HCT116 (cell line): ENCODE measurements at regions not wholly inside any gene's neighbourhood (a gene's known extent, or its start where the extent isn't known, plus 50 kb on each side); places are given as distances from the start of the nearest gene placed in this dataset.

ENCODE experiments used
- ATAC-seq: fragments of 200-7000 bp; cut with Tn5 transposase; 2 replicates; pipeline ENCODE4 v1.9.1; 2020; ENCODE audit warnings: mild to moderate bottlenecking, moderate library complexity
- BruUV-seq: library from RNA; stranded (reverse); fragments of 400-500 nt; replicated peaks from 2 replicates; lab custom pipeline; 2021; lab: Mats Ljungman, UMichigan
- CTCF ChIA-PET: fragments of 300-600 bp; sonication (Branson Sonifier 250); formaldehyde crosslinking; loops from one replicate; lab custom pipeline; 2021; ENCODE audit warnings: antibody characterized with exemption; lab: Charles Lee
- POLR2A ChIA-PET: fragments of 300-600, 350-600 bp; sonication (Branson Sonifier 250); formaldehyde crosslinking; loops from one replicate; lab custom pipeline; 2021; ENCODE audit warnings: antibody characterized with exemption; lab: Charles Lee
- RAD21 ChIA-PET, 2 experiments: fragments of 300-600 bp; sonication (Branson Sonifier 250); formaldehyde crosslinking; loops; one replicate each; lab custom pipeline; 2023; ENCODE audit warnings: low total read pairs in 2 of 2; ENCODE audit not compliant: uncharacterized antibody in 2 of 2, unreplicated experiment in 2 of 2, low non-redundant PET in 1 of 2; lab: Charles Lee
- DNase-seq: peaks from one replicate; pipeline ENCODE4 v3.0.0-alpha.2; 2010; ENCODE audit warnings: low read depth, low spot score
- H2AFZ ChIP-seq: fragments of 200-600 bp; shearing (Covaris generic), sonication (generic); 2 replicates; pipeline ENCODE4 v1.6.1; 2017; ENCODE audit warnings: low read depth, mixed run types, mixed read lengths, antibody characterized with exemption, low read length; ENCODE audit not compliant: poor library complexity, severe bottlenecking
- H3K27ac ChIP-seq: 2 replicates; pipeline ENCODE4 v1.5.1; 2012; ENCODE audit warnings: low read depth, low read length
- H3K27me3 ChIP-seq: fragments of 200-600 bp; sonication (generic); 2 replicates; pipeline ENCODE4 v1.6.1; 2016; ENCODE audit warnings: mixed run types, low read length, mixed read lengths; ENCODE audit not compliant: insufficient read depth
- H3K36me3 ChIP-seq, 2 experiments: fragments of 200-500 bp in 1 of 2; fragments of 200-600 bp in 1 of 2; sonication (Bioruptor generic) in 1 of 2; sonication (generic) in 1 of 2; 2 replicates each; pipeline versions ENCODE4 v1.5.1 to v1.6.1; 2014 to 2016; ENCODE audit warnings: low read length in 2 of 2, inconsistent platforms in 1 of 2, mixed read lengths in 1 of 2, mixed run types in 1 of 2; ENCODE audit not compliant: insufficient read depth in 2 of 2, control insufficient read depth in 1 of 2
- H3K4me1 ChIP-seq, 2 experiments: fragments of 200-600 bp in 1 of 2; sonication (generic) in 1 of 2; 2 replicates each; pipeline versions ENCODE4 v1.5.1 to v1.6.1; 2012 to 2017; ENCODE audit warnings: low read length in 2 of 2, inconsistent platforms in 1 of 2, mild to moderate bottlenecking in 1 of 2, mixed read lengths in 1 of 2, mixed run types in 1 of 2, moderate library complexity in 1 of 2; ENCODE audit not compliant: insufficient read depth in 2 of 2, control insufficient read depth in 1 of 2
- H3K4me2 ChIP-seq: fragments of 200-600 bp; sonication (generic); 2 replicates; pipeline ENCODE4 v1.6.1; 2017; ENCODE audit warnings: mixed run types, low read length, mixed read lengths
- H3K4me3 ChIP-seq, 2 experiments: fragments of 200-600 bp in 1 of 2; sonication (generic) in 1 of 2; replicated peaks in 1 of 2; 2 replicates each; pipeline ENCODE4 v1.5.1; 2011 to 2016; ENCODE audit warnings: low read length in 2 of 2, control low read depth in 1 of 2, low read depth in 1 of 2, mild to moderate bottlenecking in 1 of 2, mixed read lengths in 1 of 2, mixed run types in 1 of 2
- H3K79me2 ChIP-seq: fragments of 200-600 bp; sonication (generic); 2 replicates; pipeline ENCODE4 v1.6.1; 2017; ENCODE audit warnings: mild to moderate bottlenecking, mixed run types, low read length, moderate library complexity, mixed read lengths; ENCODE audit not compliant: insufficient read depth
- H3K9ac ChIP-seq: fragments of 200-600 bp; sonication (generic); 2 replicates; pipeline ENCODE4 v1.6.1; 2016; ENCODE audit warnings: low read length, mixed read lengths
- H3K9me2 ChIP-seq: fragments of 200-600 bp; sonication (generic), shearing (Covaris generic); 2 replicates; pipeline ENCODE4 v1.6.1; 2017; ENCODE audit warnings: mixed run types, mild to moderate bottlenecking, moderate library complexity; ENCODE audit not compliant: insufficient read depth
- H3K9me3 ChIP-seq, 2 experiments: fragments of 200-500 bp in 1 of 2; fragments of 200-600 bp in 1 of 2; sonication (Bioruptor generic) in 1 of 2; sonication (generic) in 1 of 2; 2 replicates each; pipeline ENCODE4 v1.6.1; 2014 to 2017; ENCODE audit warnings: low read length in 2 of 2, mixed read lengths in 2 of 2, inconsistent platforms in 1 of 2, low read depth in 1 of 2, mild to moderate bottlenecking in 1 of 2, mixed run types in 1 of 2, moderate library complexity in 1 of 2; ENCODE audit not compliant: control insufficient read depth in 1 of 2, insufficient read depth in 1 of 2
- H4K20me1 ChIP-seq: fragments of 200-600 bp; sonication (generic), shearing (Covaris generic); 2 replicates; pipeline ENCODE4 v1.6.1; 2017; ENCODE audit warnings: mixed run types, mild to moderate bottlenecking, moderate library complexity; ENCODE audit not compliant: insufficient read depth
- EZH2phosphoT487 ChIP-seq: fragments of 200-600 bp; IDR thresholded peaks from 2 replicates; pipeline ENCODE4 v1.6.1; 2018; ENCODE audit warnings: antibody characterized with exemption, borderline replicate concordance
- FOSL1 ChIP-seq: IDR thresholded peaks from 2 replicates; pipeline ENCODE4 v1.6.1; 2012; ENCODE audit warnings: low read depth
- RAD21 ChIP-seq: IDR thresholded peaks from 2 replicates; pipeline ENCODE4 v1.6.1; 2012; ENCODE audit warnings: low read depth, mild to moderate bottlenecking
- SP1 ChIP-seq: IDR thresholded peaks from 2 replicates; pipeline ENCODE4 v1.6.1; 2012; ENCODE audit warnings: low read depth
- SRF ChIP-seq: IDR thresholded peaks from 2 replicates; pipeline ENCODE4 v1.6.1; 2012; ENCODE audit warnings: low read depth
- ZFX ChIP-seq: fragments of 450-650 bp; IDR thresholded peaks from 2 replicates; pipeline ENCODE4 v1.6.1; 2017
- ZNF274 ChIP-seq: fragments of 200-500 bp; sonication (Bioruptor generic); IDR thresholded peaks from 2 replicates; pipeline ENCODE4 v1.6.1; 2014; ENCODE audit warnings: mild to moderate bottlenecking, low read depth, low read length, inconsistent platforms
- intact Hi-C: fragments of 100-400 bp; cut with micrococcal nuclease; formaldehyde crosslinking; loops from 2 replicates; pipeline ENCODE4 v1.10.0; 2022
- TF ChIP-seq, protein P1 (sequence below): IDR thresholded peaks from 2 replicates; pipeline ENCODE4 v1.6.1; 2011; ENCODE audit warnings: mild to moderate bottlenecking, low read length, moderate library complexity; ENCODE audit not compliant: insufficient replicate concordance; ENCODE audit errors: extremely low read depth

GRCh38 chr12:130078852-130079251 lies 83.4 kb upstream of the FZD10 start:
- no peak for DNase-seq
- ChIA-PET RAD21 (no interaction called here), CTCF (no interaction called here), POLR2A (no interaction called here)
- Histone ChIP-seq H3K27ac (no peak overlapping the region), H3K4me1 (no peaks in the 10 kb centered on the region), H3K9me2 (no peaks in the 10 kb centered on the region), H3K79me2 (no peaks in the 10 kb centered on the region), H3K36me3 (no peaks in the 10 kb centered on the region), H3K9me3 (no peaks in the 10 kb centered on the region; a peak in 2 of 4 replicates), H4K20me1 (no peaks in the 10 kb centered on the region), H3K9ac (no peak overlapping the region), H2AFZ (no peak overlapping the region), H3K4me3 (no peak overlapping the region), H3K27me3 (no peaks in the 10 kb centered on the region), H3K4me2 (no peak overlapping the region)
- intact Hi-C loops: no loop called here
- no TSS peak for BruUV-seq
- ATAC-seq: no peak
- TF ChIP-seq ZFX: no peak
- no peak for TF ChIP-seq SP1
- no peak for TF ChIP-seq EZH2phosphoT487
- TF ChIP-seq FOSL1: no peak
- TF ChIP-seq ZNF274: no peak
- TF ChIP-seq, protein P1, sequence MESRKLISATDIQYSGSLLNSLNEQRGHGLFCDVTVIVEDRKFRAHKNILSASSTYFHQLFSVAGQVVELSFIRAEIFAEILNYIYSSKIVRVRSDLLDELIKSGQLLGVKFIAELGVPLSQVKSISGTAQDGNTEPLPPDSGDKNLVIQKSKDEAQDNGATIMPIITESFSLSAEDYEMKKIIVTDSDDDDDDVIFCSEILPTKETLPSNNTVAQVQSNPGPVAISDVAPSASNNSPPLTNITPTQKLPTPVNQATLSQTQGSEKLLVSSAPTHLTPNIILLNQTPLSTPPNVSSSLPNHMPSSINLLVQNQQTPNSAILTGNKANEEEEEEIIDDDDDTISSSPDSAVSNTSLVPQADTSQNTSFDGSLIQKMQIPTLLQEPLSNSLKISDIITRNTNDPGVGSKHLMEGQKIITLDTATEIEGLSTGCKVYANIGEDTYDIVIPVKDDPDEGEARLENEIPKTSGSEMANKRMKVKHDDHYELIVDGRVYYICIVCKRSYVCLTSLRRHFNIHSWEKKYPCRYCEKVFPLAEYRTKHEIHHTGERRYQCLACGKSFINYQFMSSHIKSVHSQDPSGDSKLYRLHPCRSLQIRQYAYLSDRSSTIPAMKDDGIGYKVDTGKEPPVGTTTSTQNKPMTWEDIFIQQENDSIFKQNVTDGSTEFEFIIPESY: no peak

- ATAC-seq: no peak
- Histone ChIP-seq H2AFZ (no peak overlapping the region), H3K4me1 (no peaks in the 10 kb centered on the region), H3K79me2 (no peaks in the 10 kb centered on the region), H4K20me1 (no peaks in the 10 kb centered on the region), H3K9me3 (no peaks in the 10 kb centered on the region; a peak in 2 of 4 replicates), H3K9ac (no peak overlapping the region), H3K27ac (no peak overlapping the region), H3K9me2 (no peaks in the 10 kb centered on the region), H3K4me3 (no peak overlapping the region), H3K27me3 (no peaks in the 10 kb centered on the region), H3K36me3 (no peaks in the 10 kb centered on the region), H3K4me2 (no peak overlapping the region)
- intact Hi-C loops: no loop called here
- no peak for DNase-seq
- ChIA-PET CTCF (no interaction called here), RAD21 (no interaction called here), POLR2A (no interaction called here)
- no TSS peak for BruUV-seq
- no peak for TF ChIP-seq RAD21
- TF ChIP-seq SRF: no peak
- TF ChIP-seq EZH2phosphoT487: no peak
- TF ChIP-seq, all 23 proteins: peak for 0
Measured at GRCh38 chr12:130079279-130079678, 83.0 kb upstream of the FZD10 start.
